Suppressor macrophage treated with lipopolysaccharide for 1 hour (primary cell): ENCODE measurements at regions not wholly inside any gene's neighbourhood (a gene's known extent, or its start where the extent isn't known, plus 50 kb on each side); places are given as distances from the start of the nearest gene placed in this dataset.
A peak's percentile ranks its signal among the peaks of the same experiment; 100 is the strongest.
"Not testable (repeated sequence)": the region's sequence is repeated elsewhere in the genome, so short reads cannot be mapped to it uniquely, and the experiment has no call there.

ENCODE experiments used
- DNase-seq, 3 donors: peaks; one replicate each; pipeline ENCODE4 v3.0.0-alpha.2; 2020 to 2022

DNA sequence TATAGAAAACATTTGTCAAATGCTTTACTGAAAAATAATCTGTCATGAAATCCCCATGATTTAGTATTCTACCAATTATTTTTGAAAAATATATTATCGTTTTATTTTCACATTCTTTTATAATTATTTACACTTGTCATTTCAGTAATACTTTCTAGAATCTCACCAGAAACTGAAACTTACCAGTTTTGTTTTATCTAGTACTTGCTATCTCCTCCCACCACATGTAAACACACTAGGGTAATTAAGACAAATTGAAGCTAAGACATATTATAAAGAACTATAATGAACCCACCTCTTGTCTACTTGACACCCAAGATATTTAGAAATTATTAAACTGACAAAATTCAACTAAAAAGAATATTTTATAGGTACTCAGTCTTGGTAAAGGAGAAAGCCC lies 51.5 kb upstream of the GRM3 start:
- DNase-seq: no peak

DNA sequence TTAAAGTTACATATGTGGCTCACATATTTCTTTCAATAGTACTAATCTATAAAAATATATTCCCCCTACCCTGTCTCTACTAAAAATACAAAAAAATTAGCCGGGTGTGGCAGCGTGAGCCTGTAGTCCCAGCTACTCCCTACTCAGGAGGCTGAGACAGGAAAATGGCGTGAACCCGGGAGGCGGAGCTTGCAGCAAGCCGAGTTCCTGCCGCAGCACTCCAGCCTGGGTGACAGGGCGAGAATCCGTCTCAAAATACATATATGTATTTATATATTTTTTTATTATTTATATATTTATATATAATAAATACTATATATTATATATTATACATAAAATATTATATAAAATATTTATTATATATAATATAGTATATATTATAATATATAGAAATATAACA lies 69.7 kb upstream of the GRM3 start:
- DNase-seq: no peak

DNA sequence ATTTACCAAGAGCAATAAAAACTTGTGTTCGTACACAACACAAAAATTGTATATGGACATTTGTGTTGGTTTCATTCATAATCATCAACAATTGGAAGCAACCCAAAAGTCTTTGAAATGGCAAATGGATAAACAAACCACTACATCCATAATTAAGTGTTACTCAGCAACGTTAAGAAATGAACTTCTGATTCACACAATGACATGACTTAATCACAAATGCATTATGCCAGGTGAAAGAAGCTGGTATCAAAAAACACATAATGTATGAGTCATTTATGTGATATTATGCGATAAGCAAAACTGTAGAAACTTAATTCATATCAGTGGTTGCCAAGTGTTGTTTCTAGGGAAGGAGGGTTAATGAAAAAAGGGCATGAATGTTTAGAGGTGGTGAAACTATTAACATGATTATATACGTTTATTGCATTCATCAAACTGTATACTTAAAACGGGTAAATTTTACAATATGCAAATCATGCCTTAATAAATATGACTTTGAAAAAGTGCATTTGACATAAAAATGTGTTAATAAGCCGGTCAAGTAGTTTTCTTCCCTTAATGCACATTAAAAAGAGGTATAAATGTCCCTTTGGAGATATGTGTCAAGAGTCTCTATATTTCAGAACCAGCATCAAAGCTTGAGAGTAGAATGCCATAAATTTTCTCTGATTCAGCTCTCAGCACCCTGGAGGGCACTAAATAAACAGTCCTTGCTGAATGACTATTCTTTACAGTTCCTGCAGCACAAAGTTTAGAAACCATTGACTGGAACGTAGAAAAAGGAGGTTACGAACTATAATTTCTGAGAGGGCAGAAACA lies 84.8 kb upstream of the GRM3 start:
- no peak for DNase-seq

DNA sequence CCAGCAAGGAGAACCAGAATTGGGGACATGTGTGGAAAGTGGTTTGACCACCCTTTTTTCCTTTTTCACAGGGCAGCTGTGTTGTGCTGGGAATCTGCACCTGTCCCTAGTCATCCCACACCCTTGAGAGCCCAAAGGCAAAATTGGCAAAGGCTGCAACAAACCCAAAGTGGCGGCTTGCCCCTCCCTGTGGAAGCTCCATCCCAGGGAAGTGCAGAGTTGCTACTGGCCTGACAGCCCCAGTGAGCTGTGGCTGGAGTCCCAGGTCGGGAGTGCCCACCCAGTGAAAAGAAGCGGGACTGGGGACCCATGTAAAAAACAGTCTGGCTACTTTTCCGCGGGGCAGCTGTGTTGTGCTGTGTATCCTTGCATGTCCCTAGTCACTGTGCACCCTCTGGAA lies 109.1 kb upstream of the GRM3 start:
- DNase-seq: no peak

DNA sequence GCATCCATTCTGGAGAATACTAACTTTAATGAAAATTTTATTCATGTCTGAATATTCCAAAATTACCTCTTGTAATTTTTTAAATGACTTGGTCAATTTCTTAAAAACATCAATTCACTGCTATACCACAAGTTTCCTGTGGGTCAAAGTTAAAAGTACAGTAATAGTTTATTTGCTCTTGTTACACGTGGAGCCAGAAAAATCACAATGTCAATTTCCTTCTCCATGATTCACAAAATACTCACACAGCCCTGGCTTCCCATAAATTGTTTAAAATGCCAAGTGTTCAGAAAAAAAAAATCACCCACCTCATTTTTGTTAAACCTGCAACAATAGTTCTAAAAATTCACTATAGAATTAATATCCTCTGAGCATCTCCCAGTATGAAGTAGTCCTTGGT lies 139.5 kb upstream of the GRM3 start:
- DNase-seq: no peak

DNA sequence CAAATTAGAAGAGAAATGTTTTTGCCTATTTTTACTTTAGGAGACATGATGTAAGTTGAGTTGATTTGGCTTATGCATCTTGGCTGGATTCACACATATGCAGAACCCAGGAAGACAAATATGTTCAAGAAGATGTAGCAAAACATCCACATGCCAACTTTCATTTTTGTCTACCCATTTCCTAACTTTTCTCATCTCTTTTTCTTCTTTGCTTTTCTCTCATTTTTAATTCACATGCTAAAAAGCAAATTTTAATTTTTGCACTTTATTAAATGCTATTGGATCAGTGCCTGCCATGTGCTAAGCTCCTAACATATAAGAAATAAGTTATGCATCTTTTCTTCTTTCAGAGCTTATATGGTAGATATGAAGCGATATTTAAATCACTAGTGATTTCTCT lies 143.7 kb upstream of the GRM3 start:
- no peak for DNase-seq

DNA sequence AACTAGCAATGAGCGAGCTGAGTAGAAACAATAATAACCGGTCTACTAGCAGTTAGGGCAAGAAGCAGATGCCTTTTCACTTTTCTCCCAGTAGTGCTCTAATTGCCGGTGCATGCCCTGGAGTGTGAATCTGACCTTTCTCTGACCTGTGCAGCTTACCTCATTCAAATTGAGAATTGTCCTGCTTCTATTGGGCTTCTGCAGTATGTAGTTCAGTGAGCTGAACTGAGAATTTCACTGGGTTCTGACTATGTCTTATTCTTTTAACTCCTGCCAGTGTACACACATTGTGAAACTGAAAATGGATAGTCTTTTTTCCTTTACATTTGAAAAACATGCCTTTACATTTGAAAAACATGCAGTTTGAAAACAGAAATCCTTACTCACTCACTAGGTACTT lies 157.9 kb upstream of the GRM3 start:
- no peak for DNase-seq

DNA sequence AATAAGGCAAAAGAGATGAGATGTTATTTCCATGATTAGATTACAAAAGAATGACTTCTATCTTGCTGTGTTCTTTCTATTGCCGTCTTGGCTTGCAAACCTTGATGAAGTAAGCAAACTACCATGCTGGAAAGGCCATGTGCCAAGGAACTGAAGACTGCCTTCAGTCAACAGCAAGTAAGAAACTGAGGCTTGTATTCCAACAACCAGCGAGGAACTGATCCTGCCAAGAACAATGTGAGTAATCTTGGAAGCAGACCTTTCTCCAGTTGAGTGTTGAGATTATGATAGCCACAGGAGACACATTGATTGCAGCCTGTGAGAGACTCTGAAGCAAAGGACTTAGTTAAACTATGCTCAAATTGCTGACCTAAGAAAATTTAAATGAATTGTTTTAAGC lies 164.6 kb upstream of the GRM3 start:
- DNase-seq: no peak

DNA sequence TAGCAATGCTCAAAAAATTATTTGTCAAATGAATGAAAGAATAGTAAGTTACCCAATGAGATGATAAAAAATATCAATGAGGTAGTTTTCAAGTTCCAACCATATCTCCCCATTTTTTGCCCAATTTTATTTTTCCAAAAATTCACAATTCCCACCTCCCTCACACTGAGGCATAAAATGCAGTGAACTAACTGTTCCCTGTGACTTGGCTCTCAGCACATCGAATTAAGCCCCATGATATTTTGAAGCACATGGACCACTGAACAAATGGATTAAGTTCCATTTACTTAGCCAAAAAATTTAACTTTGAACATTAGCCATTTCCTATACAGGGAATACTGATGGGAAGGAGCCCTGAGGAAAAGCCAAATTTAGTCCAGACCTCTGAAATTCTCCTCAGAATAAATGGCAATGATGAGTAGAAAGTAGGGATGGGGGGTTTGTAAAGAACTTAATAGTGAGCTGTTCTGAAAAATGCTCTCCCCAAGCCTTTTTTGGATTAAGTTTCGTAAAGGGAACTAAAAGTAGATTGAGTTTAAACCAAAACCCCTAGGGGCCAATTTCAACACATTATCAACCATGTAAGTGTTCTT lies 166.3 kb upstream of the GRM3 start:
- no peak for DNase-seq

DNA sequence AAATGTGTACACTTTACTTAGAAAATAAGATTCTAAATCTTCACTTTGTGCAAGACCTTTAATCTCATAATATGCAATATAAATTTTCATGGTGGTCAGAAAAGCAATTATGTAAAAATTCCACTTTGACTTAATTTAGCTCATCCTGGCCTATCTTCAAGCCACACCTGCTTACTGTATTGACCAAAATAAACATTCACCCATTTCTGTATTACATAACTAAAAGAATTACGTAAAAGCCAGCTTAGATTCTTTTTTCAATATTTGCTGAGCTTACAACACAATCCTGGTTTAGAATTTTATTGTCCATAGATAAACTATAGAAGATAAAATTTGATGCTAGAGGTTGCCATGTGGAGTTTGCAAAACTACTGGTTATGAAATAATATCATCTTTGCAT lies 172.9 kb upstream of the GRM3 start:
- no peak for DNase-seq

DNA sequence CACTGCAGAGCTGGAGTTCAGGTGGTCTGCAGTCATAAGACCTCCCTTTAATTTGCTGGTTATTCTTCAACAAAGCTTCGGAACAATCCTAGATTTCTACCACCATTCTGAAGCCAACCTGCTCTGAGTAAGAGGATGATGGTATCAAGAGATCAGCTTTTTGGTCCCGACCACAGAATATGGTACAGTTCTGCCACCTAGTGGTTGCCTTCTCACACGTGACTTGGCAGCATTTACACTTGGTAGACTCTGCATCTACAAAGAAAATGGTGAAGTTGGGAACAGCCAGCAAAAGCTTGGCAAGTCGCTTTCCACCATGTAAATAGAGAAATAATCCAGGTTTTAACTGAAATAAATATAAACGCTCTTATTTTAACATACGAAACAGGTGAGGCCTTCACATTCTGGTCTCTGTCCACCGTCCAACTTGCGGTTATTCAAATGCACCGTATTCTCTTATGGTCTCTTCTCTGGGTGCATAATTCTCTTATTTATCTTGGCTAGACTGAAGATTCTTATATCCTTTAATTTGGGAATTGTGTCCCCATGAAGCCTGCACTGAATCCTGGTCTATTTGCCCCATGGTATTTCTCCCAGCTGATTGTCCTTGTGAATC lies 173.9 kb upstream of the GRM3 start:
- peak; percentile 71 to 78 (median 76) for DNase-seq

DNA sequence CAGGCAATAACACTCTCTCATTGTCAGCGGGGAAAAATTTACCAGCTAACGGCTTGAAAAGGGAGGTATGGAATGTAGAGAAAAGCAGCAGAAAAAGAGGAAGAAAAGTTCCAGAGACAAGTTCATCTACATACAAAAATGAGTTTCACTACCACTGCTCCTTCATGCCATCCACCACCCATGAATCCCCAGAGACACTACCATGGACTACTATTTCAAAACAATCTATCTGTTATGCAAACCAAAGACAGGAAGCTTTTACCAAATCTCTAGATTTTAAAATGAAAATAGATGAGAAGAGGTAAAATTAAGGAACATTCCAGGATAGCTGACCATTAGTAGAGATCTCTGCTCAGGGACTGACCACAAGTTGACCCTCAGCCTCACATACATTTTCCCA lies 189.0 kb upstream of the GRM3 start:
- DNase-seq: no peak

DNA sequence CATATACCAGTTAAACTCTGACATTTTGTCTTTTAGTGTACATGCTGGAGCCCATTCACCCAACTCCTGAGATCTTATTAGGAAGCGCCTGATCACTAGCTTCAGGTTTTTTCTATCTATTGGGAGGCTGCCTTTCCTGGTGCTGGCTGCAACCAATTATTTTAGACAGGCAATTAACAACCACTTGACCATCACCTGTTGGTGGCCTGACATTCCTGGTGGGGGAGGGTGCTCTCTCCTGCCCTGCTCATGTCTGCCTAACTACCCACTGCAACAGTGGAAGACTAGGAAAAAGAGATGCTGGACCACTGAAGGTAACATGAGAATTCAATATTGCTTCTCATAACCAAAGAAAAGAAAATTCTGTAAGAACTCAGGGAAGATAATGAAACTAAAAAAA lies 190.3 kb upstream of the GRM3 start:
- DNase-seq: no peak

DNA sequence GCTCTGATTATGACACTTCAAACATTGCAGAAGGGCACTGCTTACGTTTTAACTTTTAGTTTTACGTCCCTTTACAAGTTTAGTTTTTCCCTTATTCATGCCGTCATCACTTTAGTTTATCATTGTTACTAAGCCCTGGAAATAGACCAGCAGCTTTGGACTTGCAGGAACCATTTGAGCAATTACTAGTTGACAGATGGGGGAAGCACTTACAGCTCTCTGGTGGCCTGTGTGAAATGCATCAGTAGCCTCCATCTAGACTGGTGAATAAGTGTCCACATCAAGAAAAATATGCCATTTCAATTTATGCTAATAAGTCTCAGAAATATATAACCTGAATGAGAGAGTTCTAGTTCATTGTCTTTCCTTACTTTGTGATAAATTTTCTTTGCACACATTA lies 194.9 kb upstream of the GRM3 start:
- DNase-seq: no peak

DNA sequence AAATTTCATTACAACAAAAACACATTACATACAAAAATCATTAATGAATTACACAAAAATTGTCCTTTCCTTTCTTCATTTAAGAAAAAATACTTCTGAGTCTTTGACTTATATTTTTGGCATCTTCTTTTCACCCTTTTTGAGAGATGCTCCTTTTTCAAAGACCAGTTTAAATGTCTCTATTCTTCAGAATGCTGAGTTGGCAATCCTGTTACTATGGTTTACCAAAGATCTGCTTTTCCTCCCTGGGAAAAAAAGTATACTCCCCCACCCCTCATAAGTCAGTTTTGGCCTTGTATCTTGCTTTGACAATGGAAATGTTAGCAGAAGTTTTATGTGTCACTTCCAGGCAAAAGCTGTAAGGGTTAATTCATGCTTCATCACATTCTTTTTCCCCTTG lies 198.4 kb upstream of the GRM3 start:
- DNase-seq: no peak

DNA sequence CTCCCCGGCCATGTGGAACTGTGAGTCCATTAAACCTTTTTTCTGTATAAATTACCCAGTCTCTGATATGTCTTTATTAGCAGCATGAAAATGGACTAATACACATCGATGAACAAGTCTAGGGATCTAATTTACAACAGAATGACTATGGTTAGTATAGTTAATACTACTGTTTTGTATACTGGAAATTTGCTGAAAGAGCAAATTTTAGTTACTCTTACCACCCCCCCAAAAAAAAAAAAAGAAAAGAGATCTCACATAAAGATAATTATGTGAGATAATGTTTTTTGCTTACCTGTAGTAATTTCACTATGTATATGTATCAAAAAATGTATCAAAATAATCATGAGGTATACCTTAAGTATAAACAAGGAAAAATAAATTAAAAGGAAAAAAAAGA lies 199.5 kb upstream of the GRM3 start:
- DNase-seq: no peak

DNA sequence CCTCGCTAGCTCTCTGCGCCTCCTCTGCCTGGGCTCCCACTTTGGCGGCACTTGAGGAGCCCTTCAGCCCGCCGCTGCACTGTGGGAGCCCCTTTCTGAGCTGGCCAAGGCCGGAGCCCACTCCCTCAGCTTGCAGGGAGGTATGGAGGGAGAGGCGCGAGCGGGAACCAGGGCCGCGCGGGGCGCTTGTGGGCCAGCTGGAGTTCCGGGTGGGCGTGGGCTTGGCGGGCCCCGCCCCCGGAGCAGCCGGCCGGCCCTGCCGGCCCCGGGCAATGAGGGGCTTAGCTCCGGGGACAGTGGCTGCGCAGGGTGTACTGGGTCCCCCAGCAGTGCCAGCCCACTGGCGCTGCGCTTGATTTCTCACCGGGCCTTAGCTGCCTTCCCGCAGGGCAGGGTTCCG lies 203.3 kb upstream of the GRM3 start:
- DNase-seq: not testable (repeated sequence)

DNA sequence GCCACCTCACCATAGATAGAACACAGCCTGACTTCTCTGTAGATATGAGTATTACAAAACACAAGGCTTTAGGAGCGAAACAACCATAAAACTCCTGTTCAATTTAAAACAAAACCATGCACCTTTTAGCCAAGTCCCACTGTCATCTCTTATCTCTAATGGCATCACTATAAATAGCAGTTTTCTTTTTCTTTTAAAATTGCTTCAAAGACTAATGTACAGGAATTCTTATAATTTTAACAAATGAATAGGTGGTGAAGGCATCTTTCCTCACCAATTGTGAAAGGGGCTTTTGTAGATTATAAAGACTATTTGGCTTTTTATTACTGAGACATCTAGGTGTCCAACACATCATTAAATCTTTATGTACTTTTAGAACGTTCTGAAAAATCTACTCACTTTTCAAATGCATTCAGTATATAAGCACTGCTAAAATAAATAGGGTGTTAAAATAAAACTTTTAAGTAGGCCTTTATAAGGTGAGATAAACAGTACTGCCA lies 205.7 kb upstream of the GRM3 start:
- DNase-seq: no peak

DNA sequence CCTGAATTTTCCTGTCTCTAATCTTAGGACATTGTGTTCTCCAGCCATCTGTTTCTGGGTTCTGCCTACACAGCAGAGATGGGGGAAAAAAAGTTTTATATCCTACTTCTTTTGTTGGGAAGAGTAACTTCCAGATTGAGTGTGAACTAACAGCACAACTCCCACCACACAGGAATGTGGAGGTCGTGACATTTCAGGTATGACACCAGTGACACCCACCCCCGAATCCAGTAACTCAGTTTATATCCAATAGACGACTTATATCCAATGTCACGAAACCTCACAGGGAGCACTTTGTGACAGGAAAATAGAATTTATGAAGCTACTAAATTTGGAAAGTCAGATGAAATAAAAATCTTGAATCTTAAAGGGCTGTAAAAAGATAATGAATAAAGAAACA lies 211.9 kb upstream of the GRM3 start:
- no peak for DNase-seq

DNA sequence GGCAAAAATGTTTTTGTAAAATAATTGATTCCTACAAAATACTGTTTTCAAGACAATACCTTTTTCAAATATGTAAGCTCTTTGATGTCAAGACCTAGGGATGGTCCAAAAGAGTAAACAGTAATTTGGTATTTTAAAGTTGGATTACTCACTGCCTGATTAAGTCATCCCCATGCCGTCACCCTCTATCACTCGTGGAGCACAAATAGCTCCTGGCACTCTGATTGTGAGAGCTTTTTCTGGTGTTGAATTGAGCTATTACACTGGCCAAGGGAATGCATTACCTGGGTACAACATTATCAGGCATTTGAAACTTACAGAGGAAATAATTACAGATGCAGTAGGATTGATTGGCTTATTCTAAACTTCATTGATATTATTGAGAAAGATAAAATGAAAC lies 231.9 kb upstream of the GRM3 start:
- no peak for DNase-seq

DNA sequence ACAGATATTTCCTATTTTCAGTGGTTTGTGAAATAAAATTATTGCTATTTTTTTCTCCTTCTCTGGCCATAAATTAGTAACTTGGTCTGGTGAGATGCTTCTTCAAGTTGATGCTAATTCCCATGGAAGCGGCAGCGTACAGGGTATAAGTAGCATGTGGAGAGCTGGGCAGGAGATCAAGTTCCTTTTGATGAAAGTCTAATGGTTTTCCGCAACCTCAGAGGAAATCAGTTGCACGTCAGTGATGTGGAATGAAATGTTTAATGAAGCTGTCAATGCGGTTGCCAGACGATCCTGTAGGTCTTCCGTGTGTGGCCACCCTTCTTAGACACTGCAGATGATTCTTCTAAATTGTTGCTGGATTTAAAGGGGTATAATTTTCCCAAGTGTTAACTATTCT lies 236.4 kb upstream of the GRM3 start:
- no peak for DNase-seq

DNA sequence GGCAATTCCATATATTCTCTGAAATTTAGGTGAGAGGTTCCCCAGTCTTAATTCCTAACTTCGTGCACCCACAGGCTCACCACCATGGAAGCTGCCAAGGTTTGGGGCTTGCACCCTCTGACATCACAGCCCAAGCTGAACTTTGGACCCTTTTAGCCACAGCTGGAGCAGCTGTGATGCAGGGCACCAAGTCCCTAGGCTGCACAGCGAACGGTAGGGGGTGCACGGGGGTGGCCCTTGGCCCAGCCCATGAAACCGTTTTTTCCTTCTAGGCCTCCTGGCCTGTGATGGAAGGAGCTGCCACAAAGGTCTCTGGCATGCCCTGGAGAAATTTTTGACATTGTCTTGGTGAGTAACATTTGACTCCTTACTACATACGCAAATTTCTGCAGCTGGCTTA lies 251.9 kb upstream of the GRM3 start:
- DNase-seq: no peak

DNA sequence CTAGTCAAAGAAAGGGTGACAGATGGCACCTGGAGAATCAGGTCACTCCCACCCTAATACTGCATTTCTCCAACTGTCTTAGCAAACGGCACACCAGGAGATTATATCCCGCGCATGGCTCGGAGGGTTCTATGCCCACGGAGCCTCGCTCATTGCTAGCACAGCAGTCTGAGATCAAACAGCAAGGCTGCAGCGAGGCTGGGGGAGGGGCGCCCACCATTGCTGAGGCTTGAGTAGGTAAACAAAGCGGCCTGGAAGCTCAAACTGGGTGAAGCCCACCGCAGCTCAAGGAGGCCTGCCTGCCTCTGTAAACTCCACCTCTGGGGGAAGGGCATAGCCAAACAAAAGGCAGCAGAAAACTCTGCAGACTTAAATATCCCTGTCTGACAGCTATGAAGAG lies 268.1 kb upstream of the GRM3 start:
- not testable (repeated sequence) for DNase-seq

DNA sequence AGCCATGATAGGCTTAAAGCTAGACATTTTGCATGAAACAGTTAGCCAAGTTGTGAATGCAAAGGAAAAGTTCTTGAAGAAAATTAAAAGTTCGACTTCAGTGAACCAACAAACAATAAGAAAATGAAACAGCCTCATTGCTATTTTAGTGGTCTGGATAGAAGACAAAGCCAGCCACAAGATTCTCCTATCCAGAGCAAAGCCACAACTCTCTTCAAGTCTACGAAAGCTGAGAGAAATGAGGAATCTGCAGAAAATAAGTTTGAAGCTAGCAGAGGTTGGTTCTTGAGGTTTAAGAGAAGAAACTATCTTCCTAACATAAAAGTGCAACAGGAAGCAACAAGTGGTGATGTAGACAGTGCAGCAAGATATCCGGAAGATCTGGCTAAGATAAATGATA lies 271.4 kb upstream of the GRM3 start:
- no peak for DNase-seq
